Activated CD4-positive, alpha-beta T cell treated with anti-CD3 and anti-CD28 coated beads, Interleukin-2, amount 50 U/mL, for 4 hours (primary cell): ENCODE measurements at regions not wholly inside any gene's neighbourhood (a gene's known extent, or its start where the extent isn't known, plus 50 kb on each side); places are given as distances from the start of the nearest gene placed in this dataset.
"Not testable (repeated sequence)": the region's sequence is repeated elsewhere in the genome, so short reads cannot be mapped to it uniquely, and the experiment has no call there.

Experiments used
- DNase-seq, 2 experiments: peaks; one replicate each; pipeline ENCODE4 v3.0.0-alpha.2; 2020

DNA sequence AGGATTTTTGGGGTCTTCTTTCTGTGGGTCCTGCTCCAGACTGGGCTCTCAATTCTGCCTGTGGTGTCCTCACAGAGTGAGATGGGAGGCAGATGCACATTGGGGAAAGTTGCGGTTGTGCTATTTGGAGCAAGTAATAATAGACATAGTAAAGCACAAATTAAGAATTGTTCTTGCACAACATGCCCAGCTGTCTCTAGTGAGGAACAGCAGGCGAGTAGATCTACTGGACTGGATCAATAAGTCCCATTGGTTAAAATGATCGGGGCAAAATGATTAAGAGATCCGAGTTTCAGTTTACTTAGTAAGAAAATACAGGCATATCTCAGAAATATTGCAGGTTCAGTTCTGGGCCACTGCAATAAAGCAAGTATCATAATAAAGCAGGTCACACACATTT lies 448.3 kb upstream of the PROX1 start:
- no peak for DNase-seq

DNA sequence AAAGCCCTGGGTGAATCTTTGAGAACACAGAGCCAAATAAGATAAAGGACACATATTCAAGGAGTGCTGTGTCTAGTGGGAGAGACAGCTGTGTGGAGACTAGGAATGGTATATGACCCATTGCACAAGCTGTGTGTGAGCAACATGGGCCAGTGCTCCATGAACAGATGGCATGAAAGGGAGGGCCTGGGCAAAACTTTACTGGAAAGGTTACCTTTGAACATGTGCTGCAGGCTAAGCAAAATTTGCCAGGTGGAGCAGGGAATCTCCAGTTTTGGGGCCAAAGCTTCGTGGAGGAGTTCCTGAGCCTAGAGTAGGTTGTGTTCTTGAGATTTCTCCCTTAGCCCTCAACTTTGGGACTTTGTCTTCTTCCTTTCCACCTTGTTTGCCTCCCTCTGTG lies 446.1 kb upstream of the PROX1 start:
- DNase-seq, result no peak

DNA sequence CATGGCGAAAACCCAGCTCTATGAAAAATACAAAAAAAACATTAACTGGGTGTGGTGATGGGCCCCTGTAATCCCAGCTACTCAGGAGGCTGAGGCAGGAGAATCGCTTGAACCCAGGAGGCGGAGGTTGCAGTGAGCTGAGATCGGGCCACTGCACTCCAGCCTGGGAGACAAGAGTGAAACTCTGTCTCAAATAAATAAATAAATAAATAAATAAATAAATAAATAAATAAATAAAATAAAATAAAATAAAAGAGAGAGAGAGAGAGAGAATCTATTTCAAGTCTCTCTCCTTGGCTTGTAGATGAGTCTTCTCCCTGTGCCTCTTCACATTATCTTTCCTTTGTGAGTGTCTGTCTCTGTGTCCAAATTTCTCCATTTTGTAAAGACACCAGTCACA lies 442.6 kb upstream of the PROX1 start:
- DNase-seq, result not testable (repeated sequence)

DNA sequence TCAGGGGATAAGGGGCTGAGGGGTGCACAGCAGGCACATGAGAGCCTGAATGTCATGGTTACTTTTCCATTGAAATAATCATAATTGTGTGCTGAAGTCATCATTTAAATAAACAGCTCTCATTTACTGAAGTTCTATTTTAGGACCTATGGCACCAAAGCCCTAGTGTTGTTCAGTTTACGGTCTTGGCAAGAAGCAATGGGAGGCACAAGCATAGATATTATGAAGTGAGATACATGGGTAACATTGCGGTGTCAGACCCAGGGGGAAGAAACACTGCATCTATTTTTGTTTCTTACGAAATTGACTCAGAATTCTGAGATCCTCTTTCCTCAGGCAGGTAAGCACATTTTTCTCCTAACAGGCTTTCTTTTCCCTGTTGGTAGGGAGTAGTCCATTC lies 437.8 kb upstream of the PROX1 start:
- DNase-seq, result no peak

DNA sequence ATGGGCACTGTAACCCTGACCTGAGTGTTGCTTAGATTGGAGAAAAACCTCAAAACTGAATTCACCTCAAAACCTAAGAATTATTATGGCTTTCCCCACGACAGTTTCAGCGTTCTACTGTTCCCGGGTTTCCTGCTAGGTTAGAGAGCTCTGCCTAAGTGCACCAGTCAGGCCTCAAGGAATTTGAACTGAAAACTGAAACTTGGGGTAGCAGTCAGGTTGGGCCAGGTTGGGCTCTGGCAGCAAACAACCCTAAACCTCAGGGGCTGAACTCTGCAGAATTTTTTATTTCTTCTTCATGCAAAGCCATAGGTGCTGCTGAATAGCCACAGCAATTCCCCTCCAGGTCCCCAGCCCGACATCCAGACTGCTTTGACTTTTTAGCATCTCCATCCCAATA lies 437.0 kb upstream of the PROX1 start:
- DNase-seq, result no peak

DNA sequence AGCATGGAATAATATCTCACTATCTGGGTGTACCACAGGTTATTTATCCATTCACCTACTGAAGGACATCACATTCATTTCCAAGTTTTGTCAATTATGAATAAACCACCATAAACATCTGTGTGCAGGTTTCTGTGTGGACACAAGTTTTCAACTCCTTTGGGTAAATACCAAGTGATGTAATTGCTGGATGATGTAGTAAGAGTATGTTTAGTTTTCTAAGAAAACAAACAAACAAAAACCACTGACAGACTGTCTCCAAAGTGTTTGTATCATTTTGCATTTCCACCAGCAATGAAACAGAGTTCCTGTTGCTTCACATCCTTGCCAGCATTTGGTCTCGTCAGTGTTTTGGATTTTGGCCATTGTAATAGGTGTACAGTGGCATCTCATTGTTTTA lies 435.7 kb upstream of the PROX1 start:
- no peak for DNase-seq

DNA sequence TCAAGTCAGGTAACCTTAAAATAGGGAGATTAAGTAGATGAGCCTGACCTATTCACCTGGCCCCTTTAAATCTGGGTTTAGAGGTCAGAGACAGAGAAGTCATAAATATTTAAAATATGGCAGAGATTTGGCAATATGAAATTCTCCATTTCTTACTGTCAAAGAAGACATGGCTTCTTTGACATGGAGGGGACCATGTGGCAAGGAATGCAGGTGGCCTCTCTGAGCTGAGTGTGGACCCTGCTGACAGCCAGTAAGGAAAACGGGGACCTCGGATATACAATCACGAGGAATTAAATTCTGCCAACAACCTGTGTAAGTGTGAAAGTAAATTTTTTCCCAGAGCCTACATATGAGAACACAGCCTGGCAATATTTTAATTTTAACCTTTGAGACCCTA lies 427.5 kb upstream of the PROX1 start:
- no peak for DNase-seq

DNA sequence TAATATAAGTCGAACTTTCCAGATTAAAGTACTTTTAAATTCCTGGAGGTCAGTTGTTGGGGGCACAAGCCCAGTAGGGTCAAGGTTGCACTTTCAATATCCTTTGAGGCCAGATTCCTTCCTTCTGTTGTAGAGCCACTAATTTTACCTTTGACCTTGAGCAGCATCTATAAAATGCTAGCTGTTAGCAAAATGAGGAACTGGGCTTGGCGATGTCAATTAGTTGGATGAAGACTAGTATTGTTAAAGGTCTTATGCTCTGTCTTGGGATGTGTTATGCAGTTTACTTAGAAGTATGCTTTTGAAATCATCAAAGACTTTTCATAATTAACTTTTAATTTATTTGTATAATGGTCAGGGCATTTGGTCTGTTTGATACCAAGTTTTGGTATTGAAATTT lies 425.9 kb upstream of the PROX1 start:
- DNase-seq, result no peak

DNA sequence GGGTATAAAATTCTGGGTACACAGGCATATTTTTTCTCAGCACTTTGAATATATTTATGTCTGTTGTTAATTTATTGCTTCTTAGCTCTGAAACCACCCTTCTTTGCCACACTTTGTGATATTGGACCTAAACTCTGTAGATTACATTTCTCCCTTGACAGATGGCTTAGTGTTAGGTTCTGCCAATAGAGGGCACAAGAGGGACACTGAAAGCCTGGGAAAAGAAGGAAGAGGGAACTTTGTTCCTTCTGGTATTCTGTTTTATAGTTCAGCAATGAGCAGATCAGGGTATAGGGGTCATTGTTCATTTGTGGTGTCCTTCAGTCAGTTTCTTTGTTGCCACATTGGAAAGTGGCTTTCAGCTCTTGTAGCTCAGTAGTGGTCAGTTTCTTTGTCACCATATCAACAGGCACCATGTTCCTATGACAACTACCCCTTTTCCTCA lies 423.5 kb upstream of the PROX1 start:
- DNase-seq, result no peak

DNA sequence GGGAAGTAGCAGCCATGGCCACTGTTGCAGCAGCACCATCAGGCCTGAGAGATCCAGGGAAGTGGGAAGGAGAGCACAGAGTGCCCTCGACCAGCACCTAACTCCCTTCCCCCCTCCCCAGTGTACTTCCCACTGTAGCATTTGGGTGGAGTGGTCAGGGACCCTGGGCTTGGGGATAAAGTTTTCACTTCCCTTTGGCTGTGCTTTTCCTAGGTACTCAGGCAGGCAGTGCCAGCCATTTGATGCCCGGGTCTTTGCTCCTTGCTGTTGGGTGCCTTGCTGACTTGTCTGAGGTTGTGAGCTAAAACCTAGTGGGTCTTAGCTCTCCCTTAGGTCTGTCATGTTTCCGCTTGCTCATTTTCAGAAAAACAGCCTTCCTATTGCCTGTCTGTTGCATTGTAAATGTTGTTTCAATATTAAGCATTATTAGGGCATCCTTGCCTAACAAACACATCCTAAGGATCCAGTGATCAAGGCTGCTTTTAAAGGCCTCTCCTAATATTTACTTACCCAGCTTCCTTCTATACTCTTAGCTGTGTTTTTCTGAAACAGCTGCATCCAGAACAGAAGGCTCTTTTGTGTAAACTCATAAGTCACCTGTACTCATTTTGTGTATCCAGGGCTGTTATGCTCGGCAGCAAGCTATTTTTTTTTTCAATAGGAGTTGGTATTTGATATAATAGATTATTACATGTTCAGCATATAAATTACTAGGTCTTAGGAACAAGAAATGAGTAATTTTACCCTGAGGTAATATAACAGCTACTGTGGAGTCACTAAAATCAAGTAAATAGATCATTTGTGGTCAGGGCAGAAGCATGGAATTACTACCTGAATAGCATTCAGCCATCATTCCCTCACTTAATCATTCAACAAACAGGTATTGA lies 418.6 kb upstream of the PROX1 start:
- DNase-seq, result no peak

DNA sequence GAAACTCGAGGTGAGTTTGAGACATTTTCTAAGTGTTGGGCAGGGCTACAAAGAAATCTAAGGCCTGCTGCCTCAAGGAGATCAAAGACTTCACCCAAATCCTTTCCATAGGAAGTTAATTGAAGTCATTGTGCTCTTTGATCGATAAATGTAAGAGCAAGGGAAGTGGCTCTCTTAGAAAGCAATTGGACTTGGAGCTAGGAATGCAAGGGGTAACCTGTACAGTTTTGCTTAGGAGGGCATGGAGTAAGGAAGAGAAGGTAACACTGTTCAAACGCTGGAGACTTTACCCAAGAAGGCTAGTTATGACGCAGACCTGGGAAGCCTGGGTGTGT lies 418.0 kb upstream of the PROX1 start:
- no peak for DNase-seq

DNA sequence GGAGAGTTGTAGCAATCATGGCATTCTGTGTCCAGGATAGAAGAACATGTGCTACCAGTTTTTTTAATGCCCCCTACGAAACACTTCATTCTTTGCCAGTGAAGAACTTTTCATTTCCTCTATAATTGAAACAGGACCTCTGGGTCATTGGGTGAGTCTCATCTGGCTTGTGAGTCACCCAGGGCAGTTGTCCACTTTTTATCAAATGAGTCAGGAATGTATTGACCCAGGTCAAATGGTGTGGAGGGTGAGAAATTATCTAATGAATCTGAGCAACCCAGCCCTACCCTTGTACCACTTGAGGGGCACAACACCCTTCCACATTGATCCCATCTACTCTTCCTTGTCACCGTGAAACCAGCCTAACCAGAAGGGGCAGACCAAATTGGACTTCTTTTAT lies 417.3 kb upstream of the PROX1 start:
- no peak for DNase-seq

DNA sequence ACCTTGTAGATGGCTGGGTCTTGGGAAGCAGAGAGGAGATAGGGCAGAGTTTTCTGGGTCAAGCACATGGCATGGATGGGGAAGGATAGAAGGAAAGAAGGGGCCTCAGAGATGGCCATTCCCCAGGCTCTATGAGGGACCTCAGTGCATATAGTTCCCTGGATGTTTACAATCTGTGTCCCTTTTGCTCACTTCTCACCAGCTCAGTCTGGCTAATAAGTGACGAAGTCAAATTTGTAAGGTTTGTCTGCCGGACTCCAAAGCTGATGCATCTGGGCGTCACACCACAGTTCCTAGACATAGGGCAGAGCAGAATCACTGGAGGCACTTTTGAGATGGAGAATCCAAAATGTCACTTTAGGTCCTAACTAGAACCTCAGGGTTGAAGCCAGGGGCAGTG lies 416.4 kb upstream of the PROX1 start:
- DNase-seq, result no peak

DNA sequence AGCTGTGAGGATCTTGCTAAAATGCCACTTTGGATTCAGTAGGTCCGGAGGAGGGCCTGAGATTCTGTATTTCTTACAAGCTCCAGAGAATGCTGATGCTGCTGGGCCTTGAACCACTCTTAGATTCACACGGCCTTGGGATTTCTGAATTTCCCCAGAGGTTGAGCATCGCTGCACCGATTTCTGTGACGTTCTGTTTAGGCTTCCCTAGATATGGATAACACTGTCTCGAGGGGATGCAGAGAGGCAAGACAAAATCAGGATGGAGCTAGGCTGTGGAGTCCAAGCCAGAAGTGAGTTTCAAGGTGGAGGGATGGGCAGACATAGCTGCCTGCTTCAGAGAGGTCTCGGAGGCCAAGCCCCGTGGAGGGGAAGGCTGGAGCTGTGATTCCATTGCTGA lies 415.9 kb upstream of the PROX1 start:
- no peak for DNase-seq

DNA sequence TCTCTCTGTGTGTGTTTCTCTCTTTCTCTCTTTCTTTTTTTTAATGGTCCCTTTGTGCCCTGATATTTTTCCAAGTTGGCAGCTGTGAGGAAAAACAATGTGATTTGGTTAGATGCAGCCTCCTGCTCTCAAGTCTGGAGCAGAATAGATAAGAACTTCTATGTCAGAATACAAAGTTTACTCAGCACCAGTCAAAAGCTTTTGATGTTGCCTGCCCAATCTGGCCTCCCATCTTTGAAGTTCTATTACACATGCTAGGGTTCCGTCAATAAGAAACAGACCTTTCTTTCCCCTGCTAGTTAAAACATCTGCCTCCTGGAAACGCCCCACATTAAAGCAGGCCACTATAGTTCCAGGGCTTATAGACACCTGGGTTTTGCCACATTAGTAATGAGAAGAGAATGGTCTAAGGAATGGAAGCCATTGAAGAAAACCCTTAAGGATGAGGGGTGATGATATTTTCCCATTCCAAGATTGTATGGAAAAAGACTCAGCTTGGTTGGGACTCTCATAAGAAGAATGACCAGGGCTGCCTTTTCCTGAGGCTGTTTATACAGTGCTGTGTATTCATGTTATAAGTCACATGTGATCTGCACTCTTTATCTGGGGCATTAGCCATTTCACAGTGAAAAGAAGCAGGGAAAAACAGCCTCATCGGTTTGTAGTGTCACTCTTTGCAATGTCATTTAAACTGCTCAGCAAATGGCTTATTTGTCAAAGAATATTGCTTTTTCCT lies 414.7 kb upstream of the PROX1 start:
- DNase-seq, result no peak

DNA sequence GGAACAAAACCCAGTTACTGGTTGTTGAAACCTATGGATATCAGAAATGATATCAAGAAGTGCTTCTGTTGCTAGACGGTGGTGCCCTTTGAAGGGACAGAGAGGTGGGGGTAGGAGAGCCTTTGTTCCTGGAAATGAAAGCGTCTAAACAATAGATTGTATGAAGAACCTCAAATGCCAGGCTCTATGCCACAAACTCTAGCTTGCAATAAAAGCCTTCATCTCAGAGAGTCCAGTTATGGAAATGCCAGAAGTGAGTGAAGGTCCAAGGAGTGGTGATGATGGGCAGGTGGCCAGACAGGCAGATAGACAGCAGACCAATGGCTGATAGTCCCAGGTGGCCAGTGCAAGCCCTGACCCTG lies 414.1 kb upstream of the PROX1 start:
- DNase-seq, result no peak

DNA sequence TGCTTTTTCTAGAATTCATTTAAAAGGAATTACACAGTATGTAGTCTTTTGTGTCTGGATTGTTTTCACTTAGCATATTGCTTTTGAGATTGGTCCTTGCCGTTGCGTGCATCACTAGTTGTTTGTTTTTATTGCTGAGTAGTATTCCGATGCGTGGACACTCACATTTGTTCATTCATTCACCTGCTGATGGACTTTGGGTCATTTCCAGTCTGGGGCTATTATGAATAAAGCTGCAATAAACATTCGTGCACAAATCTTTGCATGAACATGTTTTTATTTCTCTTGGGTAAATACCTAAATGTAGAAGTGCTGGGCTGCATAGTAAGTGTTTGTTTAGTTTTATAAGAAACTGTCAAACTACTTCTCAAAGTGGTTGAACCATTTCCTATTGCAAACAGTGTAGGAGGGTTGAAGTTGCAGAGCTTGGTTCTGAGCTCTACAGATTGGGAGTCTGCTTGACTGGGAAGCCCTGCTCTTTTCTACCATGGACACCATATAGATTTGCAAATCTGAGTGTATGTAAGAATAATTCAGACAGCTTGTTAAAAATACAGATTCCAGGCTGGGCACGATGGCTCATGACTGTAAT lies 404.7 kb upstream of the PROX1 start:
- DNase-seq, result no peak

DNA sequence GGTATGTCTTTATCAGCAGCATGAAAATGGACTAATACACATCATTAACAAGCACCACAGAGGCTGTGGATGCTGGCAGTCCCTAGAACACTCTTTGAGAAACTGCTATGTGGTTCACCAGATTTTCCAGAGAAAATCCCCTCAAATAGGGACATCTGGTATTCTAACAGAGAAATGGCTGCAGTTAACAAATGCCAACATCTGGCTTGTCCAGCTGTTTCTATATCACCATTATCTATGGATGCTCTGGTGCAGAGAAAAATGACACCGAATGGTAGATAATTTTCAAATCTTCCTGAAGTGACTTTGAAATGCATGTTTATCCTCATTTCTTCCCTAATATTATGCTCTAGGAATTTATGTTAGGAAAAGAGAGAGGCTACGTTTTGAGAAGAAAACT lies 403.5 kb upstream of the PROX1 start:
- no peak for DNase-seq

DNA sequence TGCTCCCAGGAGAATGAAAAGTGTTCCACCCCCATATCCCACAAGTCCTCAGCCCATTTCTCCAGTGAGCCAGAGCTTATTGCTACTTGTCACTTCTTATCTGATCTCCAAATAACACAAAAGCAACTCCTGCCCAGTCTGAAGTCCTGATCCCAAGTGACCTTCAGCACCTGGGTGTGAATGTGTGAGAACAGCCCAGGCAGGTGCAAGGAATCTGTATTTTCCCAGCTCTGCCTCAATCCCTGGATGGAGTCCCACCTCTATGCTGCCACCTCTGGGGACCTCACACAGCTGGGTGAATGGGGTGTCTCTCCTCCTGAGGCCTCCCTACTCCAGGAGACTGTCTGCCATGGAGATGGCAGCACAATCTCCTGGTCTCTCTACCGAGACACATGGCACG lies 402.4 kb upstream of the PROX1 start:
- no peak for DNase-seq

DNA sequence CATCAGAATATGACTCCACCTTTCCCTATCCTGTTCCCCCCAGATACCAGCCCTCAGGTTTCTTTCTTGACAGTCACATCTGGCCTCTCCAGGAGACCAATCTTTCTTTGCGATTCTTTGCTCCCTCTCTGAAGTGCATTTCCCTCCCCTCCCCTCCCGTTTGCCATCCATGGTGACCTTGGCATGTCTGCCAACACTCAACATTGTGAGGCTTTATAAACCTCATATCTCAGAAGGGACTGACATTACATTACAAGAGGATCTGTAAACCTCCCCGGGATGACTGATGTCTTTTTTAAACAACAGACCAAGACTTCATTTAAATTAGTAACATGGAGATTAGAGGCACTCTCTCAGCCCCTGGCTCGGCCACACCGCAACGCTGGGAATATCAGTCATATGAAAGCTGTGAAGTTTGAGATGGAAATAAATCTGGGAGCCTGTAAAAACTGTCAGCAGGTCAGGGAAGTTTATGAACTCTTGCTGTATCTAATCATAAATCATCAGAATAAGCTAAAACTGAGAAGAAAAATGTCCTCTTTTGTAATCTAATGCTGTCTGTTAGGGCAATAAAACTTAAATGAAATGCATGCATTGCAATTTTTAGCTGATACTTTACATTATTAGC lies 401.7 kb upstream of the PROX1 start:
- DNase-seq, result no peak

DNA sequence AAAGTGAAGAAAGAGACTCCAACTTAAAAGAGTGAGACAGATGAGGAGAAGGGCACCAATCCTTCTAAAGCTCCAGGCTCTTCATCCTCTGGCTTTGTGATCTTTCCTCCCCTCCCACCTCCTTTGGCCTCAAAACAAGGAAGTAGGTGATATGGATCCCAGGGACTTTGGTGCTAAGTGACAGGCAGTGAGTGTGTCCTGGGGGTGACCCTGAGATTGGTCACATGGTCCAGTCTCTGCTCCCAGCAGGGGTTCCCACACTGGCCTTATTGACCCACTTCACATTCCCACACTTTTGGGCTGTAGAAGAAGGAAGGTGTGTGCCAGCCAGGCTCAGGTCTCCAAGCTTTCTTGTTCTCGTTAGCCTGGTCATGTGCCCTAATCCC lies 401.2 kb upstream of the PROX1 start:
- no peak for DNase-seq

DNA sequence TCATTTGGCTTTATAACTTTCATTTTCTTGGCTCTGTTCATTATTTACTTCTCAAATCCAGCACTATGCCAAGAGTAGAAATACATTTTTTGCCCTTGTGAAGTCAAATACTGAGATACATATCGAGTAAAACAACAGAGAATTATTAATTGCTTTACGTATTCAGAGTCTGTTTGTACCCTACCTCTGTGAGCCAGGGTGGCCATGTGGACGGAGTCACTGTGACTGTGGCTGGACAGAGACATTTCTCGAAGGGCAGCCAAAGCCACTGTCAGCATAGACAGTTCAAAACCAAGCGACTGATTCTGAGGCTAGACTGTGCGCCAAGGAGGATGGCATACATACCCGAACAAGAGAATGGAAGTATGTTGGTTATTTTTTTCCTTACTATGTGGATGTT lies 391.0 kb upstream of the PROX1 start:
- DNase-seq, result no peak

DNA sequence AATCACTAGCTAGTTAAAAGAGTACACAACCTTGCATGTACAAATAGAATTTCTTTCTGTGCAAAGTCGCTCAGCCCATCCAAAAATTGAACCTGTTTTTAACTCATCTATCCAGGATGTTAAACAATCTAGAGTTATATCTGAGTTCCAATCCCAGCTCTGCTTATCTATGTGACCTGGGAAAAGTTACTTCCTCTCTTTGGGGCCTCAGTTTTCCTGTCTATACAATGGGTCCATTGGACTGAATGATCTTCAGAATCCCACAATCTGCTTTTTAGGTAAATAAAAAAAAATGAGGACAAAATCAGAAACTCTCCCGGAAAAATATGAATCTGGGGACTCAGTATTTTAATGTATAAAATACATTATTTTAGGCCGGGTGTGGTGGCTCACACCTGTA lies 389.5 kb upstream of the PROX1 start:
- DNase-seq, result no peak

DNA sequence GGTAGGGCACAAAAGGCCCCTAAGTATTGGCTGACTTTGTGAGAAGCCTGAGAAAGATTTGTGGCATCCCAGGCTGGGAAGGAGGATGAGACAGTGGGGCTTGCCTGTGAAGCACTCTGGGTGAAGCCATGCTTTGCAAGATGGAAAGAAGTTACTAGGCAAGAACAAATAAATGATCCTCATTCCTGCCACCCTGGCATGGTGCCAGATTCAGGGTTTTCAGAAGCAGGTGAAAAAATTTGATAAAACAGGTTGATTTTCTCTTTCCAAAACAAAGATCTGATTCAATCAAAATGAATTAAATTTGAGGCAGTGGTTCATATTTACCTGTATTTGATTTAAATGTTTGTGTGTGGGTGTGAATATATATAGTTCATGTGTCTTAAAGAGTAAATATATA lies 386.9 kb upstream of the PROX1 start:
- no peak for DNase-seq
